Panc1 (cell line): ENCODE measurements at regions not wholly inside any gene's neighbourhood (a gene's known extent, or its start where the extent isn't known, plus 50 kb on each side); places are given as distances from the start of the nearest gene placed in this dataset.

Source experiments
- ATAC-seq: fragments of 200-7000 bp; cut with Tn5 transposase; 2 replicates; pipeline ENCODE4 v1.9.1; 2020; ENCODE audit warnings: mild to moderate bottlenecking, moderate library complexity
- BruUV-seq: library from RNA; stranded (reverse); fragments of 400-500 nt; replicated peaks from 2 replicates; lab custom pipeline; 2021; lab: Mats Ljungman, UMichigan
- CTCF ChIA-PET: fragments of 300-600 bp; sonication (Branson Sonifier 250); formaldehyde crosslinking; loops from one replicate; lab custom pipeline; 2022; ENCODE audit warnings: antibody characterized with exemption; lab: Charles Lee
- POLR2A ChIA-PET: fragments of 300-600 bp; sonication (Branson Sonifier 250); formaldehyde crosslinking; loops from one replicate; lab custom pipeline; 2022; ENCODE audit warnings: antibody characterized with exemption; lab: Charles Lee
- DNase-seq: peaks from one replicate; pipeline ENCODE4 v3.0.0-alpha.2; 2010; ENCODE audit warnings: low read depth, low spot score
- H3K27ac ChIP-seq: 2 replicates; pipeline ENCODE4 v1.5.1; 2011; ENCODE audit warnings: mild to moderate bottlenecking, low read length, inconsistent platforms
- H3K27me3 ChIP-seq: fragments of 200-500 bp; sonication (Bioruptor generic); 2 replicates; pipeline ENCODE4 v1.6.0; 2014; ENCODE audit warnings: low read length, inconsistent platforms; ENCODE audit not compliant: control insufficient read depth, insufficient read depth
- H3K36me3 ChIP-seq: fragments of 200-500 bp; sonication (Bioruptor generic); 2 replicates; pipeline ENCODE4 v1.5.1; 2014; ENCODE audit warnings: inconsistent platforms, mild to moderate bottlenecking, low read length, moderate library complexity; ENCODE audit not compliant: control insufficient read depth, insufficient read depth
- H3K4me1 ChIP-seq: 2 replicates; pipeline ENCODE4 v1.5.1; 2011; ENCODE audit warnings: inconsistent platforms, mild to moderate bottlenecking, low read length, moderate library complexity; ENCODE audit not compliant: control insufficient read depth, insufficient read depth
- H3K4me3 ChIP-seq, 2 experiments: 2 replicates each; pipeline ENCODE4 v1.5.1; 2011 to 2012; ENCODE audit warnings: low read depth in 2 of 2, low read length in 2 of 2, mild to moderate bottlenecking in 2 of 2, inconsistent platforms in 1 of 2, moderate library complexity in 1 of 2
- H3K9me3 ChIP-seq: fragments of 200-500 bp; sonication (Bioruptor generic); 2 replicates; pipeline ENCODE4 v1.5.1; 2014; ENCODE audit warnings: low read depth, mild to moderate bottlenecking, inconsistent platforms, low read length, moderate library complexity; ENCODE audit not compliant: control insufficient read depth, insufficient read depth
- CTCF ChIP-seq: fragments of 450-650 bp; IDR thresholded peaks from 2 replicates; pipeline ENCODE4 v1.5.1; 2017; ENCODE audit warnings: mild to moderate bottlenecking
- POLR2AphosphoS5 ChIP-seq: IDR thresholded peaks from 2 replicates; pipeline ENCODE4 v1.6.1; 2012; ENCODE audit warnings: mild to moderate bottlenecking, low read depth, low read length, moderate library complexity
- REST ChIP-seq, 2 experiments: IDR thresholded peaks; 2 replicates each; pipeline ENCODE4 v1.6.1; 2011 to 2012; ENCODE audit warnings: low read depth in 2 of 2, control low read depth in 1 of 2, low read length in 1 of 2, mild to moderate bottlenecking in 1 of 2, moderate library complexity in 1 of 2; ENCODE audit not compliant: insufficient read depth in 1 of 2
- SIN3A ChIP-seq: IDR thresholded peaks from 2 replicates; pipeline ENCODE4 v1.6.1; 2012; ENCODE audit warnings: low read depth, mild to moderate bottlenecking, low read length, moderate library complexity, borderline replicate concordance; ENCODE audit not compliant: insufficient read depth
- TCF7L2 ChIP-seq: IDR thresholded peaks from 2 replicates; pipeline ENCODE4 v1.6.1; 2011; ENCODE audit warnings: mild to moderate bottlenecking, low read depth, low read length, inconsistent platforms
- in situ Hi-C: cut with HindIII; loops from 2 replicates; pipeline ENCODE4 v1.10.0; 2016; ENCODE audit warnings: low sequenced_read_pairs, low pct_unique_long_range_greater_than_20kb
- intact Hi-C: fragments of 100-400 bp; cut with micrococcal nuclease; formaldehyde crosslinking; loops from one replicate; pipeline ENCODE4 v1.10.0; 2022; ENCODE audit not compliant: unreplicated experiment

GRCh38 chr4:24226023-24226422 lies 336.2 kb upstream of the PPARGC1A start:
- DNase-seq: no peak
- intact Hi-C loops (no loop called here), in situ Hi-C loops (no loop called here)
- CTCF ChIA-PET: no interaction called here
- no peak for ATAC-seq
- H3K36me3 ChIP-seq: no peaks in the 10 kb centered on the region
- H3K4me3 ChIP-seq: no peak overlapping the region
- POLR2A ChIA-PET: no interaction called here
- no peaks in the 10 kb centered on the region for H3K9me3 ChIP-seq
- H3K4me1 ChIP-seq: no peaks in the 10 kb centered on the region
- no peaks in the 10 kb centered on the region; the same call in 1 of the 2 replicates for H3K27me3 ChIP-seq
- no peak overlapping the region for H3K27ac ChIP-seq
- no TSS peak for BruUV-seq
- TF ChIP-seq CTCF (no peak), TCF7L2 (no peak), REST (IDR thresholded peaks at IDR 0.05; ENCODE audit: insufficient read depth in 1 of 2, low read depth in 2 of 2, low read length in 1 of 2) (no peak), POLR2AphosphoS5 (no peak), SIN3A (no peak)

GRCh38 chr4:24224446-24224845 lies 334.6 kb upstream of the PPARGC1A start:
- H3K36me3 ChIP-seq: no peaks in the 10 kb centered on the region

More at GRCh38 chr4:24224446-24224845, 334.6 kb upstream of the PPARGC1A start:
- Histone ChIP-seq H3K27me3 (no peaks in the 10 kb centered on the region), H3K4me1 (no peaks in the 10 kb centered on the region), H3K9me3 (no peaks in the 10 kb centered on the region), H3K27ac (no peak overlapping the region), H3K4me3 (no peak overlapping the region)
- ATAC-seq (no peak), DNase-seq (no peak)
- CTCF ChIA-PET: no interaction called here
- in situ Hi-C loops (no loop called here), intact Hi-C loops (no loop called here)
- no TSS peak for BruUV-seq
- POLR2A ChIA-PET: no interaction called here
- TF ChIP-seq CTCF: no peak
- no peak for TF ChIP-seq REST (IDR thresholded peaks at IDR 0.05; ENCODE audit: insufficient read depth in 1 of 2, low read depth in 2 of 2, low read length in 1 of 2)
- no peak for TF ChIP-seq SIN3A
- no peak for TF ChIP-seq POLR2AphosphoS5
- TF ChIP-seq TCF7L2: no peak
